ENCODE measurements at regions not wholly inside any gene's neighbourhood (a gene's known extent, or its start where the extent isn't known, plus 50 kb on each side); places are given as distances from the start of the nearest gene placed in this dataset.

- no peak for DNase-seq (ENCODE audit: low read depth)
Observed at GRCh38 chr15:77867266-77868047, 210.1 kb downstream of the TBC1D2B start.

GRCh38 chr15:77866596-77867125, 210.8 kb downstream of the TBC1D2B start:
- TF ChIP-seq CTCF (IDR thresholded peaks at IDR 0.05; ENCODE audit: low read depth, low read length, missing control alignments): no peak
- no peak for DNase-seq (ENCODE audit: low read depth)
- H3K4me3 ChIP-seq (ENCODE audit: low read depth, low read length): no peak overlapping the region

More at GRCh38 chr15:77867266-77868047, 210.1 kb downstream of the TBC1D2B start:
- no peak overlapping the region for H3K4me3 ChIP-seq (ENCODE audit: low read depth, low read length)
- TF ChIP-seq CTCF (IDR thresholded peaks at IDR 0.05; ENCODE audit: low read depth, low read length, missing control alignments): no peak

- no peak for DNase-seq (ENCODE audit: low read depth)
- no peak overlapping the region for H3K4me3 ChIP-seq (ENCODE audit: low read depth, low read length)
- TF ChIP-seq CTCF (IDR thresholded peaks at IDR 0.05; ENCODE audit: low read depth, low read length, missing control alignments): no peak
Observed at GRCh38 chr15:77866186-77866585, 211.3 kb downstream of the TBC1D2B start.

- DNase-seq (ENCODE audit: low read depth): no peak
- TF ChIP-seq CTCF (IDR thresholded peaks at IDR 0.05; ENCODE audit: low read depth, low read length, missing control alignments): no peak
- H3K4me3 ChIP-seq (ENCODE audit: low read depth, low read length): no peak overlapping the region
Observed at GRCh38 chr15:77865701-77866100, 211.8 kb downstream of the TBC1D2B start.

- TF ChIP-seq CTCF (IDR thresholded peaks at IDR 0.05; ENCODE audit: low read depth, low read length, missing control alignments): no peak
- H3K4me3 ChIP-seq (ENCODE audit: low read depth, low read length): no peak overlapping the region
- no peak for DNase-seq (ENCODE audit: low read depth)
Observed at GRCh38 chr15:77865106-77865610, 212.4 kb downstream of the TBC1D2B start.

- no peak for TF ChIP-seq CTCF (IDR thresholded peaks at IDR 0.05; ENCODE audit: low read depth, low read length, missing control alignments)
- no peak for DNase-seq (ENCODE audit: low read depth)
- H3K4me3 ChIP-seq (ENCODE audit: low read depth, low read length): no peak overlapping the region
Observed at GRCh38 chr15:77864211-77865105, 213.1 kb downstream of the TBC1D2B start.
